NB4 (cell line): ENCODE measurements at regions not wholly inside any gene's neighbourhood (a gene's known extent, or its start where the extent isn't known, plus 50 kb on each side); places are given as distances from the start of the nearest gene placed in this dataset.

Experiments
- MAX ChIP-seq: IDR thresholded peaks from 2 replicates; pipeline ENCODE4 v1.6.1; 2011; ENCODE audit warnings: low read depth, low read length
- POLR2A ChIP-seq: IDR thresholded peaks from 2 replicates; pipeline ENCODE4 v1.6.1; 2011; ENCODE audit warnings: mild to moderate bottlenecking; ENCODE audit not compliant: insufficient read length; ENCODE audit errors: extremely low read depth
- TF ChIP-seq, protein P1 (sequence below): IDR thresholded peaks from one replicate; pipeline ENCODE4 v1.5.1; 2012; ENCODE audit warnings: low read depth, low read length

GRCh38 chr9:120197605-120198004, 382.4 kb downstream of the CDK5RAP2 start:
- TF ChIP-seq, protein P1, sequence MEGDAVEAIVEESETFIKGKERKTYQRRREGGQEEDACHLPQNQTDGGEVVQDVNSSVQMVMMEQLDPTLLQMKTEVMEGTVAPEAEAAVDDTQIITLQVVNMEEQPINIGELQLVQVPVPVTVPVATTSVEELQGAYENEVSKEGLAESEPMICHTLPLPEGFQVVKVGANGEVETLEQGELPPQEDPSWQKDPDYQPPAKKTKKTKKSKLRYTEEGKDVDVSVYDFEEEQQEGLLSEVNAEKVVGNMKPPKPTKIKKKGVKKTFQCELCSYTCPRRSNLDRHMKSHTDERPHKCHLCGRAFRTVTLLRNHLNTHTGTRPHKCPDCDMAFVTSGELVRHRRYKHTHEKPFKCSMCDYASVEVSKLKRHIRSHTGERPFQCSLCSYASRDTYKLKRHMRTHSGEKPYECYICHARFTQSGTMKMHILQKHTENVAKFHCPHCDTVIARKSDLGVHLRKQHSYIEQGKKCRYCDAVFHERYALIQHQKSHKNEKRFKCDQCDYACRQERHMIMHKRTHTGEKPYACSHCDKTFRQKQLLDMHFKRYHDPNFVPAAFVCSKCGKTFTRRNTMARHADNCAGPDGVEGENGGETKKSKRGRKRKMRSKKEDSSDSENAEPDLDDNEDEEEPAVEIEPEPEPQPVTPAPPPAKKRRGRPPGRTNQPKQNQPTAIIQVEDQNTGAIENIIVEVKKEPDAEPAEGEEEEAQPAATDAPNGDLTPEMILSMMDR: no peak
- no peak for TF ChIP-seq POLR2A
- TF ChIP-seq MAX: no peak
